A673 (cell line): ENCODE measurements at regions not wholly inside any gene's neighbourhood (a gene's known extent, or its start where the extent isn't known, plus 50 kb on each side); places are given as distances from the start of the nearest gene placed in this dataset.

Experiments
- BruUV-seq: library from RNA; stranded (reverse); fragments of 400-500 nt; replicated peaks from 2 replicates; lab custom pipeline; 2021; lab: Mats Ljungman, UMichigan
- CTCF ChIA-PET: fragments of 300-600 bp; sonication (Branson Sonifier 250); formaldehyde crosslinking; loops from one replicate; lab custom pipeline; 2022; ENCODE audit warnings: antibody characterized with exemption; lab: Charles Lee
- POLR2A ChIA-PET: fragments of 300-600 bp; sonication (Branson Sonifier 250); formaldehyde crosslinking; loops from one replicate; lab custom pipeline; 2022; ENCODE audit warnings: antibody characterized with exemption; ENCODE audit not compliant: low non-redundant PET; lab: Charles Lee
- DNase-seq: peaks from one replicate; pipeline ENCODE4 v3.0.0-alpha.2; 2015; ENCODE audit warnings: low spot score
- H3K27ac ChIP-seq: fragments of 200-600 bp; sonication (generic); 2 replicates; pipeline ENCODE4 v1.5.1; 2016; ENCODE audit warnings: mixed run types, low read depth, mild to moderate bottlenecking, mixed read lengths, antibody characterized with exemption, low read length; ENCODE audit not compliant: poor library complexity, severe bottlenecking
- H3K27me3 ChIP-seq: fragments of 200-600 bp; sonication (generic); replicated peaks from 2 replicates; pipeline ENCODE4 v1.6.1; 2017; ENCODE audit warnings: mixed run types, low read depth, mild to moderate bottlenecking, mixed read lengths, antibody characterized with exemption, low read length; ENCODE audit not compliant: insufficient read depth, poor library complexity
- H3K36me3 ChIP-seq: fragments of 200-600 bp; sonication (generic); 2 replicates; pipeline ENCODE4 v1.6.1; 2016; ENCODE audit warnings: mixed run types, mild to moderate bottlenecking, mixed read lengths, antibody characterized with exemption, low read length; ENCODE audit not compliant: insufficient read depth, poor library complexity, severe bottlenecking
- H3K4me1 ChIP-seq: fragments of 200-600 bp; sonication (generic); 2 replicates; pipeline ENCODE4 v1.6.1; 2017; ENCODE audit warnings: mixed run types, mild to moderate bottlenecking, mixed read lengths, antibody characterized with exemption, low read length; ENCODE audit not compliant: insufficient read depth, poor library complexity, severe bottlenecking
- H3K4me3 ChIP-seq: fragments of 200-600 bp; sonication (generic); 2 replicates; pipeline ENCODE4 v1.5.1; 2016; ENCODE audit warnings: low read depth, mixed run types, mild to moderate bottlenecking, mixed read lengths, low read length; ENCODE audit not compliant: poor library complexity, severe bottlenecking
- H3K9me3 ChIP-seq: fragments of 200-600 bp; sonication (generic); 2 replicates; pipeline ENCODE4 v1.6.1; 2016; ENCODE audit warnings: mixed run types, low read depth, mild to moderate bottlenecking, mixed read lengths, antibody characterized with exemption, low read length; ENCODE audit not compliant: poor library complexity, severe bottlenecking
- CTCF ChIP-seq: fragments of 300-800, 200-600 bp; sonication (generic); conservative IDR thresholded peaks from 2 replicates; pipeline ENCODE4 v1.5.1; 2017; ENCODE audit warnings: low read depth, mild to moderate bottlenecking, antibody characterized with exemption, low read length, moderate library complexity, mixed read lengths
- EZH2 ChIP-seq: fragments of 200-600 bp; sonication (generic); IDR thresholded peaks from 2 replicates; pipeline ENCODE4 v1.6.1; 2017; ENCODE audit warnings: borderline replicate concordance, low read depth, mild to moderate bottlenecking, mixed read lengths, antibody characterized with exemption, low read length; ENCODE audit not compliant: poor library complexity, severe bottlenecking
- intact Hi-C: fragments of 100-400 bp; cut with micrococcal nuclease; formaldehyde crosslinking; loops from one replicate; pipeline ENCODE4 v1.10.0; 2022; ENCODE audit not compliant: unreplicated experiment

GRCh38 chr6:167764713-167765479, 61.8 kb upstream of the AFDN start:
- H3K27ac ChIP-seq, result no peak overlapping the region
- no peaks in the 10 kb centered on the region for H3K36me3 ChIP-seq
- TF ChIP-seq EZH2 (no peak), CTCF (no peak)
- no peak overlapping the region for H3K4me3 ChIP-seq
- no peaks in the 10 kb centered on the region for H3K27me3 ChIP-seq
- ChIA-PET POLR2A (no interaction called here), CTCF (no interaction called here)
- no peaks in the 10 kb centered on the region for H3K4me1 ChIP-seq
- DNase-seq, result no peak
- H3K9me3 ChIP-seq, result no peaks in the 10 kb centered on the region
- intact Hi-C loops, result no loop called here
- no TSS peak for BruUV-seq

- Histone ChIP-seq H3K4me3 (no peak overlapping the region), H3K27ac (no peak overlapping the region), H3K4me1 (no peaks in the 10 kb centered on the region), H3K9me3 (no peaks in the 10 kb centered on the region), H3K36me3 (no peaks in the 10 kb centered on the region), H3K27me3 (no peaks in the 10 kb centered on the region)
- TF ChIP-seq CTCF, result no peak
- no peak for TF ChIP-seq EZH2
- ChIA-PET POLR2A (no interaction called here), CTCF (no interaction called here)
- intact Hi-C loops, result no loop called here
- DNase-seq, result no peak
- BruUV-seq, result no TSS peak
Observed at GRCh38 chr6:167766986-167767714, 59.6 kb upstream of the AFDN start.

GRCh38 chr6:167767715-167768107, 59.0 kb upstream of the AFDN start:
- Histone ChIP-seq H3K4me3 (no peak overlapping the region), H3K27ac (no peak overlapping the region), H3K27me3 (no peaks in the 10 kb centered on the region), H3K9me3 (no peaks in the 10 kb centered on the region), H3K4me1 (no peaks in the 10 kb centered on the region), H3K36me3 (no peaks in the 10 kb centered on the region)
- intact Hi-C loops, result no loop called here
- no peak for TF ChIP-seq CTCF
- no peak for TF ChIP-seq EZH2
- CTCF ChIA-PET, result no interaction called here
- BruUV-seq, result no TSS peak
- POLR2A ChIA-PET, result no interaction called here
- DNase-seq, result no peak
